CD14-positive monocyte (primary cell): ENCODE measurements at regions not wholly inside any gene's neighbourhood (a gene's known extent, or its start where the extent isn't known, plus 50 kb on each side); places are given as distances from the start of the nearest gene placed in this dataset.

Experiments
- DNase-seq, 3 donors: peaks; one replicate each; pipeline ENCODE4 v3.0.0-alpha.2; 2011 to 2022
- H2AFZ ChIP-seq: 2 replicates; pipeline ENCODE4 v1.6.0; 2012; ENCODE audit warnings: mild to moderate bottlenecking, low read depth, low read length, inconsistent platforms; ENCODE audit not compliant: insufficient read depth, poor library complexity, severe bottlenecking
- H3K27ac ChIP-seq, 2 donors: 1 replicate in 1 of 2; 2 replicates in 1 of 2; pipeline ENCODE4 v1.5.1; 2012 to 2013; ENCODE audit warnings: low read length in 2 of 2, control low read depth in 1 of 2, inconsistent platforms in 1 of 2, low read depth in 1 of 2, mild to moderate bottlenecking in 1 of 2
- H3K27me3 ChIP-seq, 2 donors: one replicate each; pipeline versions ENCODE4 v1.6.0 to v1.6.1; 2011 to 2013; ENCODE audit warnings: low read length in 2 of 2; ENCODE audit not compliant: control insufficient read depth in 2 of 2, insufficient read depth in 2 of 2
- H3K36me3 ChIP-seq, 2 donors: replicated peaks in 1 of 2; 1 replicate in 1 of 2; 2 replicates in 1 of 2; pipeline versions ENCODE4 v1.5.1 to v1.6.1; 2012 to 2013; ENCODE audit warnings: low read length in 2 of 2, control low read depth in 1 of 2, inconsistent platforms in 1 of 2, mild to moderate bottlenecking in 1 of 2; ENCODE audit not compliant: insufficient read depth in 2 of 2, control insufficient read depth in 1 of 2
- H3K4me1 ChIP-seq, 2 donors: 1 replicate in 1 of 2; 2 replicates in 1 of 2; pipeline versions ENCODE4 v1.5.1 to v1.6.1; 2012 to 2013; ENCODE audit warnings: low read length in 2 of 2, control low read depth in 1 of 2, inconsistent platforms in 1 of 2, mild to moderate bottlenecking in 1 of 2, moderate library complexity in 1 of 2; ENCODE audit not compliant: insufficient read depth in 2 of 2, control insufficient read depth in 1 of 2
- H3K4me2 ChIP-seq: replicated peaks from 2 replicates; pipeline ENCODE3; 2012; ENCODE audit warnings: low read length, moderate library complexity, mild to moderate bottlenecking; ENCODE audit not compliant: poor library complexity, severe bottlenecking; ENCODE audit errors: extremely low read depth
- H3K4me3 ChIP-seq, 3 experiments: fragments of 200-600 bp in 1 of 3; sonication (generic) in 1 of 3; replicated peaks in 1 of 3; 1 replicate in 2 of 3; 2 replicates in 1 of 3; pipeline ENCODE4 v1.5.1; 2011 to 2013; ENCODE audit warnings: low read length in 3 of 3, mild to moderate bottlenecking in 3 of 3, control low read depth in 2 of 3, low read depth in 2 of 3, inconsistent platforms in 1 of 3, moderate library complexity in 1 of 3
- H3K79me2 ChIP-seq: 2 replicates; pipeline ENCODE4 v1.6.0; 2012; ENCODE audit warnings: mild to moderate bottlenecking, control low read depth, inconsistent platforms, low read length, moderate library complexity; ENCODE audit not compliant: insufficient read depth
- H3K9ac ChIP-seq: 2 replicates; pipeline ENCODE4 v1.6.0; 2017; ENCODE audit warnings: low read length, mild to moderate bottlenecking; ENCODE audit not compliant: insufficient read depth, poor library complexity, severe bottlenecking
- H3K9me3 ChIP-seq, 2 donors: replicated peaks in 1 of 2; 1 replicate in 1 of 2; 2 replicates in 1 of 2; pipeline versions ENCODE4 v1.5.1 to v1.6.1; 2012 to 2013; ENCODE audit warnings: low read length in 2 of 2, control low read depth in 1 of 2; ENCODE audit not compliant: control insufficient read depth in 1 of 2, insufficient read depth in 1 of 2
- H4K20me1 ChIP-seq: 2 replicates; pipeline ENCODE4 v1.6.0; 2012; ENCODE audit warnings: mild to moderate bottlenecking, low read length, control low read depth, moderate library complexity; ENCODE audit not compliant: insufficient read depth
- H3K27ac Mint-ChIP-seq, 7 donors: one replicate each; pipeline ENCODE4 v1.8.0; 2020; ENCODE audit warnings: mild to moderate bottlenecking in 7 of 7, mixed read lengths in 7 of 7, moderate library complexity in 6 of 7, inconsistent platforms in 2 of 7
- H3K27me3 Mint-ChIP-seq, 3 donors: one replicate each; pipeline ENCODE4 v1.8.0; 2021 to 2022; ENCODE audit warnings: low read depth in 3 of 3, mild to moderate bottlenecking in 3 of 3, mixed read lengths in 3 of 3, moderate library complexity in 3 of 3, inconsistent platforms in 1 of 3
- H3K36me3 Mint-ChIP-seq, 2 donors: one replicate each; pipeline ENCODE4 v1.8.0; 2020; ENCODE audit warnings: mixed read lengths in 2 of 2, inconsistent platforms in 1 of 2, mild to moderate bottlenecking in 1 of 2
- H3K4me1 Mint-ChIP-seq: one replicate; pipeline ENCODE4 v1.8.0; 2020; ENCODE audit warnings: mild to moderate bottlenecking, mixed read lengths
- H3K4me3 Mint-ChIP-seq, 2 donors: one replicate each; pipeline ENCODE4 v1.8.0; 2020; ENCODE audit warnings: mild to moderate bottlenecking in 2 of 2, mixed read lengths in 2 of 2, moderate library complexity in 1 of 2
- H3K9me3 Mint-ChIP-seq, 7 donors: one replicate each; pipeline ENCODE4 v1.8.0; 2020 to 2022; ENCODE audit warnings: mixed read lengths in 7 of 7, mild to moderate bottlenecking in 6 of 7, moderate library complexity in 6 of 7, inconsistent platforms in 2 of 7
- CTCF ChIP-seq: fragments of 200-600 bp; IDR thresholded peaks from one replicate; pipeline ENCODE4 v1.8.0; 2022; ENCODE audit warnings: antibody characterized with exemption, mild to moderate bottlenecking
- WGBS: methylation state at CpG from one replicate; pipeline ENCODE4 v1.1.5; 2013; ENCODE audit warnings: missing lambda C conversion rate; ENCODE audit not compliant: insufficient coverage; 5-methylcytosine and 5-hydroxymethylcytosine counted together
- intact Hi-C, 2 donors: fragments of 100-400 bp; cut with micrococcal nuclease; formaldehyde crosslinking; loops; one replicate each; pipeline versions ENCODE4 v1.15.0 to v1.15.1; 2023

- Histone ChIP-seq H4K20me1 (no peaks in the 10 kb centered on the region), H3K9ac (no peak overlapping the region), H3K4me2 (no peak overlapping the region), H3K4me3 (no peak overlapping the region), H3K36me3 (no peaks in the 10 kb centered on the region), H3K79me2 (no peaks in the 10 kb centered on the region), H3K9me3 (no peaks in the 10 kb centered on the region), H2AFZ (no peak overlapping the region), H3K27me3 (no peaks in the 10 kb centered on the region), H3K4me1 (no peaks in the 10 kb centered on the region), H3K27ac (no peak overlapping the region)
- Mint-ChIP-seq H3K4me1 (no peaks in the 10 kb centered on the region), H3K36me3 (no peaks in the 10 kb centered on the region), H3K4me3 (no peak overlapping the region), H3K9me3 (peaks cover 0 to 6% (median 3%) of the 10 kb centered on the region in 7 donors), H3K27ac (no peak overlapping the region), H3K27me3 (peaks cover 0 to 2% (median 0%) of the 10 kb centered on the region in 3 donors)
- no peak for TF ChIP-seq CTCF
- 92% methylated on average over 2 of the region's 4 CpGs for WGBS
- intact Hi-C loops: no loop called here
- no peak for DNase-seq
These were observed 700.4 kb downstream of the BCL11A start for GRCh38 chr2:59853032-59853431.

- H4K20me1 ChIP-seq: no peaks in the 10 kb centered on the region
- no peak overlapping the region for H3K27ac ChIP-seq
- Mint-ChIP-seq H3K27ac (no peak overlapping the region), H3K36me3 (no peaks in the 10 kb centered on the region), H3K27me3 (peaks cover 0 to 2% (median 0%) of the 10 kb centered on the region in 3 donors), H3K4me1 (no peaks in the 10 kb centered on the region), H3K9me3 (peaks cover 0 to 4% (median 0%) of the 10 kb centered on the region in 7 donors), H3K4me3 (no peak overlapping the region)
- no peak overlapping the region for H2AFZ ChIP-seq
- H3K79me2 ChIP-seq: no peaks in the 10 kb centered on the region
- no peak overlapping the region for H3K9ac ChIP-seq
- no peaks in the 10 kb centered on the region for H3K4me1 ChIP-seq
- no peak overlapping the region for H3K4me3 ChIP-seq
- H3K9me3 ChIP-seq: no peaks in the 10 kb centered on the region
- no peaks in the 10 kb centered on the region for H3K27me3 ChIP-seq
- no peak overlapping the region for H3K4me2 ChIP-seq
- TF ChIP-seq CTCF: no peak
- intact Hi-C loops: no loop called here
- no peaks in the 10 kb centered on the region for H3K36me3 ChIP-seq
- DNase-seq: no peak
These were observed 701.5 kb downstream of the BCL11A start for GRCh38 chr2:59851836-59852475.
